Nephron (organoid): ENCODE measurements at regions not wholly inside any gene's neighbourhood (a gene's known extent, or its start where the extent isn't known, plus 50 kb on each side); places are given as distances from the start of the nearest gene placed in this dataset.

ENCODE experiments used
- H3K27ac Mint-ChIP-seq, 3 experiments: 2 replicates each; pipeline ENCODE4 v1.8.0; 2020; ENCODE audit warnings: mixed read lengths in 3 of 3, mild to moderate bottlenecking in 2 of 3, moderate library complexity in 1 of 3
- H3K27me3 Mint-ChIP-seq: 2 replicates; pipeline ENCODE4 v1.8.0; 2021; ENCODE audit warnings: low read depth, mild to moderate bottlenecking, moderate library complexity, mixed read lengths
- H3K36me3 Mint-ChIP-seq: 2 replicates; pipeline ENCODE4 v1.8.0; 2020; ENCODE audit warnings: low read depth, mixed read lengths
- H3K4me1 Mint-ChIP-seq: 2 replicates; pipeline ENCODE4 v1.8.0; 2020; ENCODE audit warnings: mixed read lengths
- H3K4me3 Mint-ChIP-seq, 3 experiments: 2 replicates each; pipeline ENCODE4 v1.8.0; 2020; ENCODE audit warnings: mild to moderate bottlenecking in 3 of 3, mixed read lengths in 3 of 3, moderate library complexity in 2 of 3
- H3K9me3 Mint-ChIP-seq: 2 replicates; pipeline ENCODE4 v1.8.0; 2020; ENCODE audit warnings: mixed read lengths
- CTCF ChIP-seq, 3 experiments: fragments of 200-600 bp; sonication (generic); IDR thresholded peaks; one replicate each; pipeline ENCODE4 v1.5.0; 2021; ENCODE audit warnings: antibody characterized with exemption in 3 of 3; ENCODE audit not compliant: unreplicated experiment in 3 of 3

GRCh38 chr1:229027622-229028182, 243.2 kb upstream of the RAB4A start:
- Mint-ChIP-seq H3K4me3 (peak overlapping the region in 1 of 3 experiments; percentile 1), H3K36me3 (no peaks in the 10 kb centered on the region), H3K27me3 (peaks cover 25% of the 10 kb centered on the region), H3K4me1 (peaks cover 52% of the 10 kb centered on the region), H3K9me3 (no peaks in the 10 kb centered on the region), H3K27ac (peak overlapping the region; percentile 44 to 68 (median 61))
- no peak for TF ChIP-seq CTCF (IDR thresholded peaks at IDR 0.05; ENCODE audit: unreplicated experiment in 3 of 3)

GRCh38 chr1:229028544-229028943, 242.4 kb upstream of the RAB4A start:
- no peak overlapping the region for H3K4me3 Mint-ChIP-seq
- no peaks in the 10 kb centered on the region for H3K36me3 Mint-ChIP-seq
- peaks cover 28% of the 10 kb centered on the region for H3K27me3 Mint-ChIP-seq
- TF ChIP-seq CTCF (IDR thresholded peaks at IDR 0.05; ENCODE audit: unreplicated experiment in 3 of 3): no peak
- H3K9me3 Mint-ChIP-seq: no peaks in the 10 kb centered on the region
- H3K4me1 Mint-ChIP-seq: peaks cover 57% of the 10 kb centered on the region
- H3K27ac Mint-ChIP-seq: no peak overlapping the region

- Mint-ChIP-seq H3K9me3 (no peaks in the 10 kb centered on the region), H3K4me1 (peaks cover 64% of the 10 kb centered on the region), H3K27ac (peak overlapping the region in 1 of 3 experiments; percentile 85), H3K4me3 (no peak overlapping the region), H3K27me3 (peaks cover 28% of the 10 kb centered on the region), H3K36me3 (no peaks in the 10 kb centered on the region)
- no peak for TF ChIP-seq CTCF (IDR thresholded peaks at IDR 0.05; ENCODE audit: unreplicated experiment in 3 of 3)
Measured at GRCh38 chr1:229028987-229029878, 241.7 kb upstream of the RAB4A start.

GRCh38 chr1:229029879-229030235, 241.1 kb upstream of the RAB4A start:
- Mint-ChIP-seq H3K27me3 (peaks cover 28% of the 10 kb centered on the region), H3K4me3 (no peak overlapping the region)

GRCh38 chr1:229030630-229031029, 240.3 kb upstream of the RAB4A start:
- H3K4me1 Mint-ChIP-seq: peaks cover 72% of the 10 kb centered on the region

More at GRCh38 chr1:229029879-229030235, 241.1 kb upstream of the RAB4A start:
- Mint-ChIP-seq H3K9me3 (no peaks in the 10 kb centered on the region), H3K27ac (peak overlapping the region in 1 of 3 experiments; percentile 85), H3K4me1 (peaks cover 70% of the 10 kb centered on the region), H3K36me3 (no peaks in the 10 kb centered on the region)
- TF ChIP-seq CTCF (IDR thresholded peaks at IDR 0.05; ENCODE audit: unreplicated experiment in 3 of 3): no peak

More at GRCh38 chr1:229030630-229031029, 240.3 kb upstream of the RAB4A start:
- Mint-ChIP-seq H3K36me3 (no peaks in the 10 kb centered on the region), H3K27ac (peak overlapping the region; percentile 90 to 93 (median 92)), H3K9me3 (no peaks in the 10 kb centered on the region), H3K27me3 (peaks cover 28% of the 10 kb centered on the region), H3K4me3 (no peak overlapping the region)
- TF ChIP-seq CTCF (IDR thresholded peaks at IDR 0.05; ENCODE audit: unreplicated experiment in 3 of 3): no peak
